HG03196 (cell line): ENCODE measurements at regions not wholly inside any gene's neighbourhood (a gene's known extent, or its start where the extent isn't known, plus 50 kb on each side); places are given as distances from the start of the nearest gene placed in this dataset.

Experiments
- ATAC-seq: cut with Tn5 transposase; IDR thresholded peaks from one replicate; pipeline ENCODE4 v1.9.1; 2021; ENCODE audit not compliant: unreplicated experiment

DNA sequence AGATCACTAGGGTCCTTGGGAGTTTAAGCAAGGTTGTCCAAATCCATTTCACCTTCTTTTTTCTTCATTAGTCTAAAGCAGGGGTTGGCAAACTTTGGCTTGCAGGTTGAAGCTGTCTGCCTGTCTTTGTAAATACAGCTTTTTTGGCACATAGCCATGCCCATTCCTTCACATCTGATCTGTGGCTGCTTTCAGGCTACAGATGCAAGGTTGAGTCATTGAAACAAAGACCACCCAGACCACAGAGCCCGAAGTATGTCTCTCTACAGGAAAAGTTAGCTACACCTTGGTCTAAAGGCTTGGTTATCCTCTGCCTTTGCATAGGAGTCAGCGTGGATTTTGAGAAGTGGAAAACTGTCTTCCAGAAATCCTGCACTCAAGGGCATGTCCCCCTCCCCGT, 238.1 kb upstream of the STS start:
- no peak for ATAC-seq

- ATAC-seq = no peak
Measured at GRCh38 chrX:6906608-6907007, 240.9 kb upstream of the STS start.

- ATAC-seq = no peak
Measured at GRCh38 chrX:6904156-6904555, 243.4 kb upstream of the STS start.

GRCh38 chrX:6898371-6898770, 249.1 kb upstream of the STS start:
- no peak for ATAC-seq

DNA sequence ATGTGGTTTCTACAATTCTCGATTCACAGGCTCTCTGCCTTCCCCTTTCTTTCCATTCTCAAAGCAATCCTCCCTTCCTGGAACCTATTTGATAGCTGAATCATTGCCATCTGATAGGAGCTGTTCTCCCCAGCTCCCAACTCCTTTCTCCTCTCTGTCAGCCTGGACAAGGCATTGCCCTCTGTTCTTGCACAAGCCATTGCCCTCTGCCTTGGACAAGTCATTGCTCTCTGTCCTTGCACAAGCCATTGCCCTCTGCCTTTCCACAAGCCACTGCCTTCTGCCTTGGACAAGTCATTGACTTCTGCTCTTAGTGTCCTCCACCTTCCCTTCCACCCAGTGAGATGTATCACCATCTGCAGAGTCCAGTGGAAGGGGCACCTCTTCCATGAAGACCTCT, 256.1 kb upstream of the STS start:
- ATAC-seq = no peak

- ATAC-seq = no peak
Measured at GRCh38 chrX:6890544-6891261, 256.8 kb upstream of the STS start.

- ATAC-seq = no peak
Measured at GRCh38 chrX:6885909-6886308, 261.6 kb upstream of the STS start.

GRCh38 chrX:6885396-6885795, 262.1 kb upstream of the STS start:
- ATAC-seq = no peak

DNA sequence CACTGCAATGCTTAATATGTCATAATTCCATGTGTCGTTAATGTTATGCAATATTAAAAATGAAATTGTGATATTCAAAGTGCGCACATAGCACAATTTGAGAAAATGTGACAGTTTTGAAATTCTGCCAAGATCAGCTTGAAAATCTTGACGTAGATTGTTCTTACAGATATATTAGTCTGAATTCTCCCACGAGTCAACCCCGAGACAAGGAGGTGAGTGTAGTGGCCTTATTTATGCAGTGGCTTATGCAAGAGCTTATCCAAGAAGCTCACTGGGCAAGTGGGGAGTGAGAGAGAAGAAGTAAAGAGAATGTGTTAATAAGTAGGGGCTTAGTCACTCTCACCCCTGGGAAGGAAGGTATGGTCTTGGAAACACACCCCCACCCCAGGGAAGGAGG, 286.1 kb upstream of the STS start:
- no peak for ATAC-seq

GRCh38 chrX:6857749-6858148, 289.8 kb upstream of the STS start:
- ATAC-seq = no peak

DNA sequence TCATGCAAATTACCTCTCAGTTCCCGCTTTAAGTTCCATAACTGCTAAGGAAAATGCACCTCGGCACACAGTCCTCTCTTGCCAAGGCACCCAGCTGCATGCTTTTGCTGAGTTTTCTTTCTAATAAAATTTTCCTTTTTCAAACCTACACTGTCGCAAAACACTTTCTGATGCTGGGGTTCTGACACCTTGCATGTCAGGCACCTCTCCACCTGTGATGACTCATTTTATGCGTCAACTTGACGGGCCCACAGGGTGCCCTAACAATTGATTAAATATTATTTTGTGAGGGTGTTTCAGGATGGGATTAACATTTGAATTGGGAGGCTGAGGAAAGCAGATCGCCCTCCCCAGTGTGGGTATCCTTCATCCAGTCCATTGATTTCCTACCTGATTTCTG, 291.0 kb upstream of the STS start:
- no peak for ATAC-seq

- ATAC-seq = no peak
Measured at GRCh38 chrX:6852869-6853268, 294.6 kb upstream of the STS start.

GRCh38 chrX:6852121-6852520, 295.4 kb upstream of the STS start:
- no peak for ATAC-seq

- ATAC-seq = no peak
Measured at GRCh38 chrX:6851140-6851539, 296.4 kb upstream of the STS start.

GRCh38 chrX:6849716-6850414, 297.6 kb upstream of the STS start:
- ATAC-seq = no peak

DNA sequence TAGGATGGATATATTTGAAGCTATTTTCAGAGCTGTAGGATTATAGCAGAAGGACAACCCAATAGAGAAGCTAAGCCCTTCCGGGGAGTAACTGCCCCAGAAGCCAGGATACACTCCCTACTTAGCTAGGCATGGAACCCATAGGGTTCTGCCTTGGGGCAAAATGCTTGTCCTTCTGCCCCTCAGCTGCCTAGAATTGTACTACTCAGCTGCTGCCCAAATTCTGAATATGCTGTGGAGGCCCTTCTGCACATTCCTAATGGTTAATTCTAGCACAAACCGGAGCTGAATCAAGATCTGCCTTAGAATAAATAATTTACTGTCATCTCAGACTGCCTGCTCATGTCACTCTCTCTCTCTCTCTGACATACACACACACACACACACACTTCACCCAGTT, 297.7 kb upstream of the VCX3A start:
- no peak for ATAC-seq

DNA sequence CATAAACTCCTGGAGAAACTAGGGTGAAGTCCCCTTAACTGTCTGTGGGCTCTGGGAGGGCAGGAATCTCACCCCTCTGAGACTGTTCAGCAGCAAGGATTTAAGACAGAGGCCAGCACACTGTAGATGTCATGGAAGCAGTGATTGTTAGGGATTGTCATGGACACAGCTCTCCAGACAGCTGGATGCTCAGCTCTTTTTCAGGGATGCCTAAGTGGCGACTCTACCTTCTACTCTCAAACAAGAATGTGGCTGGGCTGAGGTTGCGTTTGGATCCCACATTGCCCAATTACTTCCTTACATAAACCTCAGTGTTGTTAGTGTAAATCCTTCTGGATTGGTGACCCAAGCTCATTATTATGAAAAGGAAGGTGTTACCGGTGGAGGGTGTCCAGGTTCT, 291.9 kb upstream of the VCX3A start:
- no peak for ATAC-seq

- ATAC-seq = no peak
Measured at GRCh38 chrX:6821730-6822129, 286.8 kb upstream of the VCX3A start.

- no peak for ATAC-seq
Measured at GRCh38 chrX:6813836-6814370, 279.0 kb upstream of the VCX3A start.

GRCh38 chrX:6812087-6812486, 277.2 kb upstream of the VCX3A start:
- ATAC-seq = no peak

DNA sequence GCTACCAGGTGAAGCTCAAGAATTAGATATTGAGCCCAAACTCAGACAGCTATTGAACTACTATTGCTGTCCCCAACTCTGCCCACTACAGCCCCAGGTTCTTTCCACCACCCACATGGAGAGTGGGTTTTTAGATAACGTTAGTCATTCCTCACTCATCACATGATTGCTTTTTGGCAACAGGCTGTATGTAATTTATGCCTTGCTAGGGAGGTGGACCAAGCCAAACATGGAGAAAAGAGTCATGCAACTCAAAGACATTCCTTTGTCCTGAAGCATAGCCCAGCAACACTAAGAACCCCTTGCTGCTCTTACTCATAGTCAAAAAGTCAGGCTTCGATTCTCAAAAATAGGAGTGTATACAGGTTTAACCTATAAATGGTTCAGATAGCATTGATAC, 275.9 kb upstream of the VCX3A start:
- no peak for ATAC-seq

- ATAC-seq = no peak
Measured at GRCh38 chrX:6803607-6804006, 268.7 kb upstream of the VCX3A start.

- ATAC-seq = no peak
Measured at GRCh38 chrX:6793000-6793399, 258.1 kb upstream of the VCX3A start.
